A549 (cell line): ENCODE measurements at regions not wholly inside any gene's neighbourhood (a gene's known extent, or its start where the extent isn't known, plus 50 kb on each side); places are given as distances from the start of the nearest gene placed in this dataset.
A peak's percentile ranks its signal among the peaks of the same experiment; 100 is the strongest.
"Not testable (repeated sequence)": the region's sequence is repeated elsewhere in the genome, so short reads cannot be mapped to it uniquely, and the experiment has no call there.

Experiments
- ATAC-seq, 2 experiments: fragments of 200-7000 bp in 1 of 2; fragments of >200 bp in 1 of 2; cut with Nextera tagmentation in 1 of 2; cut with Tn5 transposase in 1 of 2; 3 replicates each; pipeline versions ENCODE4 v1.8.0 to v1.9.1; 2018 to 2020; ENCODE audit warnings: mild to moderate bottlenecking in 1 of 2, moderate library complexity in 1 of 2
- CTCF ChIA-PET: fragments of 300-600 bp; sonication (Branson Sonifier 250); formaldehyde crosslinking; extraction: SDS; loops from one replicate; lab custom pipeline; 2021; ENCODE audit warnings: antibody characterized with exemption, inconsistent platforms; lab: Yijun Ruan, JAX
- POLR2A ChIA-PET: fragments of 350-600 bp; formaldehyde crosslinking; extraction: SDS; loops from one replicate; lab custom pipeline; 2021; ENCODE audit warnings: antibody characterized with exemption, inconsistent platforms; lab: Yijun Ruan, JAX
- DNase-seq, 2 experiments: peaks; one replicate each; pipeline versions ENCODE4 v3.0.0 to v3.0.0-alpha.2; 2011 to 2016; ENCODE audit warnings: low read depth in 1 of 2, low spot score in 1 of 2
- FAIRE-seq: peaks from 2 replicates; lab custom pipeline; 2011; peaks lifted over from hg19 to GRCh38; lab: Jason Lieb, UNC
- H3K27ac ChIP-seq, 2 experiments: fragments of >200 bp; sonication (Bioruptor Twin); formaldehyde crosslinking; 3 replicates each; pipeline ENCODE4 v1.5.1; 2016 to 2017
- H3K4me1 ChIP-seq: fragments of >200 bp; sonication (Bioruptor Twin); formaldehyde crosslinking; 3 replicates; pipeline ENCODE4 v1.6.1; 2016
- H3K4me2 ChIP-seq: fragments of >200 bp; sonication (Bioruptor Twin); formaldehyde crosslinking; 3 replicates; pipeline ENCODE4 v1.6.1; 2016
- H3K4me3 ChIP-seq: fragments of >200 bp; sonication (Bioruptor Twin); formaldehyde crosslinking; 3 replicates; pipeline ENCODE4 v1.5.1; 2016
- H3K9me3 ChIP-seq: fragments of >200 bp; sonication (Bioruptor Twin); formaldehyde crosslinking; 3 replicates; pipeline ENCODE4 v1.6.1; 2016
- CBX2 ChIP-seq: fragments of 200-600 bp; sonication (generic); IDR thresholded peaks from 2 replicates; pipeline ENCODE4 v1.6.1; 2016; ENCODE audit warnings: low read depth, mild to moderate bottlenecking, borderline replicate concordance
- E2F6 ChIP-seq: IDR thresholded peaks from 2 replicates; pipeline ENCODE4 v1.6.1; 2012; ENCODE audit warnings: low read depth, borderline replicate concordance
- FOSB ChIP-seq: fragments of 250-450 bp; sonication (Bioruptor Pico); IDR thresholded peaks from 2 replicates; pipeline ENCODE4 v1.5.0; 2020; ENCODE audit warnings: mild to moderate bottlenecking, moderate library complexity
- FOSL2 ChIP-seq, 2 experiments: fragments of 450-650 bp in 1 of 2; fragments of >200 bp in 1 of 2; sonication (Bioruptor Twin) in 1 of 2; formaldehyde crosslinking; IDR thresholded peaks; 2 replicates each; pipeline versions ENCODE4 v1.5.0 to v1.6.1; 2016 to 2020; ENCODE audit warnings: mild to moderate bottlenecking in 1 of 2, moderate library complexity in 1 of 2
- HEYL ChIP-seq: fragments of 250-450 bp; sonication (Bioruptor Pico); IDR thresholded peaks from 2 replicates; pipeline ENCODE4 v1.8.0; 2021; ENCODE audit warnings: mild to moderate bottlenecking, moderate library complexity
- JUNB ChIP-seq: fragments of >200 bp; sonication (Bioruptor Twin); formaldehyde crosslinking; IDR thresholded peaks from 2 replicates; pipeline ENCODE4 v1.6.1; 2016
- KDM5A ChIP-seq: fragments of 200-600 bp; sonication (generic); IDR thresholded peaks from 2 replicates; pipeline ENCODE4 v1.6.1; 2016; ENCODE audit warnings: antibody characterized with exemption, mild to moderate bottlenecking
- MAZ ChIP-seq: fragments of 150-350 bp; IDR thresholded peaks from 2 replicates; pipeline ENCODE4 v1.6.1; 2014; ENCODE audit warnings: antibody characterized with exemption, low read depth, low read length, borderline replicate concordance
- NPAS2 ChIP-seq: fragments of 250-450 bp; sonication (Bioruptor Pico); IDR thresholded peaks from 2 replicates; pipeline ENCODE4 v1.8.0; 2022; ENCODE audit warnings: mild to moderate bottlenecking, moderate library complexity, borderline replicate concordance
- PHF8 ChIP-seq: fragments of 200-600 bp; sonication (generic); IDR thresholded peaks from 2 replicates; pipeline ENCODE4 v1.6.1; 2016; ENCODE audit warnings: low read depth, mild to moderate bottlenecking, antibody characterized with exemption, moderate library complexity, borderline replicate concordance
- POLR2AphosphoS2 ChIP-seq: conservative IDR thresholded peaks from 2 replicates; pipeline ENCODE4 v1.6.1; 2012; ENCODE audit warnings: low read length, improper control_type of control experiment, inconsistent platforms
- RAD21 ChIP-seq, 2 experiments: fragments of >200 bp in 1 of 2; sonication (Bioruptor Twin) in 1 of 2; formaldehyde crosslinking in 1 of 2; IDR thresholded peaks in 1 of 2; conservative IDR thresholded peaks in 1 of 2; 2 replicates in 1 of 2; 3 replicates in 1 of 2; pipeline ENCODE4 v1.6.1; 2012 to 2018; ENCODE audit warnings: inconsistent platforms in 1 of 2
- RARB ChIP-seq: fragments of 250-450 bp; sonication (Bioruptor Pico); IDR thresholded peaks from 2 replicates; pipeline ENCODE4 v1.8.0; 2021; ENCODE audit warnings: mild to moderate bottlenecking, moderate library complexity
- ZNF302 ChIP-seq: fragments of 250-450 bp; sonication (Bioruptor Pico); IDR thresholded peaks from 2 replicates; pipeline ENCODE4 v1.9.0; 2021; ENCODE audit warnings: inconsistent platforms, mild to moderate bottlenecking, moderate library complexity
- ZSCAN20 ChIP-seq: fragments of 250-450 bp; sonication (Bioruptor Pico); IDR thresholded peaks from 2 replicates; pipeline ENCODE4 v1.8.0; 2022; ENCODE audit warnings: mild to moderate bottlenecking, moderate library complexity
- WGBS: methylation state at CpG from one replicate; pipeline ENCODE4 v1.1.6; 2017; ENCODE audit errors: missing lambda C conversion rate; 5-methylcytosine and 5-hydroxymethylcytosine counted together

DNA sequence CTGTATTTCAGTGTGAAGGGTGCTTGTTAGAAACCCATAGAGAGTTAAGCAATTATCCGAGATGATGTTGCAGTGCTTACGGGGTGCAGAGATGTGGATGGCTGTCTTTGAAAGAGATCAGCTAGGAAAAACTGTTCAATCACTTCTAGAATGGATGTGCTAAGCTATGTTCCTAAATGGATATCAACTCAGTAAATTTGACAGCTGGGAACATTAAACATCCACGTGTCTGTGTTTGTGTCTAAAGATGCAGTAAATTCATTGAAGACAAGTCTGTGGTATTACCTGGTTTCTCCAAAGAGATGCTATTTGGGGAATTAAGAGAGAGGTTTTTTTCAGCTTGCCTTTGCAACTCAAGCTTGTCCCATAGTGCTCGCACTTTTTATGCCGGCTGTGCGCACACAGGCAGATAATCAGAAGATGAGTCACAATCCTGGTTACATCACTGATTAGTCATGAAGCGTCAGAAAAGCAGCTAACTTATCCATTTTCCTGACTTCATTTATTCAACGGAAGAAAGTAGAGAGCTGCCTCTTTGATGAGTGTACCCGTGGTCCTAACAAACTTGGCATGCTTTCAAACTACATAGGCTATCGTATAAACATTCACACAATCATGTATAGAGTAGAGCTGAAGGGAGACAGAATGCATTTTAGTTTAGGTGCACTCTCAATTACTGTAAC is 691.7 kb upstream of the SLC35B3 start:
- CTCF ChIA-PET = no interaction called here

GRCh38 chr6:9126034-9126433 is 690.7 kb upstream of the SLC35B3 start:
- FAIRE-seq, POLR2A ChIA-PET, H3K9me3 ChIP-seq, H3K4me2 ChIP-seq, H3K4me3 ChIP-seq, H3K27ac ChIP-seq, CTCF ChIA-PET, H3K4me1 ChIP-seq, DNase-seq, ATAC-seq: not testable (repeated sequence)
- WGBS = 53% methylated on average over 10 of the region's 10 CpGs

More for the DNA sequence above, 691.7 kb upstream of the SLC35B3 start:
- TF ChIP-seq FOSB (CRISPR knock-in tag) = no peak
- TF ChIP-seq FOSL2 (IDR thresholded peaks at IDR 0.05) = peak; percentile 80
- TF ChIP-seq FOSL2 (CRISPR knock-in tag; IDR thresholded peaks at IDR 0.05) = peak; percentile 87
- peak; percentile 70 for TF ChIP-seq JUNB
- FAIRE-seq (no peak), ATAC-seq (peak; percentile 73 to 94), DNase-seq (peak; percentile 15 to 49)
- 7% methylated on average over 10 of the region's 10 CpGs for WGBS
- peak overlapping the region; percentile 51 for H3K4me2 ChIP-seq
- no peak overlapping the region for H3K4me3 ChIP-seq
- H3K9me3 ChIP-seq = no peaks in the 10 kb centered on the region
- POLR2A ChIA-PET = no interaction called here
- H3K27ac ChIP-seq = peak overlapping the region in 1 of 2 experiments; percentile 52; a peak in 1 of 6 replicates
- H3K4me1 ChIP-seq = peaks cover 8% of the 10 kb centered on the region; the same call in 2 of the 3 replicates

GRCh38 chr6:9121549-9121948 is 686.2 kb upstream of the SLC35B3 start:
- TF ChIP-seq HEYL (CRISPR knock-in tag) = no peak
- no peak for TF ChIP-seq FOSL2 (IDR thresholded peaks at IDR 0.05)
- TF ChIP-seq FOSL2 (CRISPR knock-in tag; IDR thresholded peaks at IDR 0.05) = no peak
- TF ChIP-seq RARB = no peak
- TF ChIP-seq POLR2AphosphoS2 = no peak
- no peak for TF ChIP-seq PHF8
- Histone ChIP-seq H3K4me2 (no peak overlapping the region), H3K4me1 (peaks cover 3% of the 10 kb centered on the region; the same call in 1 of the 3 replicates), H3K4me3 (no peak overlapping the region), H3K9me3 (no peaks in the 10 kb centered on the region), H3K27ac (no peak overlapping the region)
- ChIA-PET CTCF (interaction anchor here (0.6 kb wide), 1 partner anchor 75 kb away, joined by 3 read pairs; no protein-coding TSS in a partner anchor), POLR2A (no interaction called here)
- FAIRE-seq = no peak
- ATAC-seq = no peak
- no peak for DNase-seq
- WGBS = 68% methylated on average over 2 of the region's 3 CpGs

DNA sequence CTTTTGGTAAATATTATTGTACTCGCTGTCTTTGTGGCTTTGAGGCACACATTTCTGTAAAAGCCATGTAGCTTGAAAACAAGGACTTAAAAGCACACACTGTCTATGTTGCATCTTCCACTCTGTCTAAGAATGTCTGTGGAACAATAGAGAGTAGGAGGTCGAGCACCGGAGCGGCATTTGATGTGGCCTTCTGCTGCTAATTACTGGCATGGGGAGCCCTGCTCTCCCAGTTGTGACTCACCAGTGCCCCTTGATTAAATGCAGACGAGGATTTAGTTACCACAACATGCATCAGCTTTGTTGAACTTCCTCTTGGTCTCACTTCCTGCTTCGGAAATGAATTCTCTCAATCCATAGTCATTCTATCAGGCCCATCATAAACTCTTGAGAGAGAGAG is 680.7 kb upstream of the SLC35B3 start:
- DNase-seq = no peak
- no peak for TF ChIP-seq PHF8
- no peak for TF ChIP-seq RAD21 (conservative IDR thresholded peaks at IDR 0.05 in 1 of 2, IDR thresholded peaks at IDR 0.05 in 1 of 2)
- no peak for TF ChIP-seq NPAS2 (CRISPR knock-in tag)
- no peak for TF ChIP-seq MAZ
- no peak for TF ChIP-seq KDM5A
- no peak for TF ChIP-seq E2F6
- TF ChIP-seq CBX2 = no peak
- TF ChIP-seq ZSCAN20 (CRISPR knock-in tag) = no peak
- TF ChIP-seq ZNF302 (CRISPR knock-in tag) = no peak
- TF ChIP-seq, all 56 proteins: peak for 0
- Histone ChIP-seq H3K4me1 (no peaks in the 10 kb centered on the region), H3K4me2 (no peak overlapping the region), H3K4me3 (no peak overlapping the region), H3K27ac (no peak overlapping the region), H3K9me3 (no peaks in the 10 kb centered on the region)
- ChIA-PET CTCF (no interaction called here), POLR2A (no interaction called here)
- WGBS = 61% methylated on average over 6 of the region's 6 CpGs
- no peak for ATAC-seq
- no peak for FAIRE-seq
